ENCODE measurements at regions not wholly inside any gene's neighbourhood (a gene's known extent, or its start where the extent isn't known, plus 50 kb on each side); places are given as distances from the start of the nearest gene placed in this dataset.
"Not testable (repeated sequence)": the region's sequence is repeated elsewhere in the genome, so short reads cannot be mapped to it uniquely, and the experiment has no call there.

- not testable (repeated sequence) for TF ChIP-seq POLR2AphosphoS5 (IDR thresholded peaks at IDR 0.05); CTCF (IDR thresholded peaks at IDR 0.05); POLR2A (IDR thresholded peaks at IDR 0.05); EP300 (IDR thresholded peaks at IDR 0.05; ENCODE audit: low read depth)
These were observed 56.9 kb upstream of the THBS1 start for GRCh38 chr15:39523968-39524367.

Data from transverse colon (tissue), 4 donors.